Umbilical cord (tissue), 1 donor: ENCODE measurements at regions not wholly inside any gene's neighbourhood (a gene's known extent, or its start where the extent isn't known, plus 50 kb on each side); places are given as distances from the start of the nearest gene placed in this dataset.

Experiments
- DNase-seq: peaks from one replicate; pipeline ENCODE4 v3.0.0-alpha.2; 2015; ENCODE audit warnings: low spot score

DNA sequence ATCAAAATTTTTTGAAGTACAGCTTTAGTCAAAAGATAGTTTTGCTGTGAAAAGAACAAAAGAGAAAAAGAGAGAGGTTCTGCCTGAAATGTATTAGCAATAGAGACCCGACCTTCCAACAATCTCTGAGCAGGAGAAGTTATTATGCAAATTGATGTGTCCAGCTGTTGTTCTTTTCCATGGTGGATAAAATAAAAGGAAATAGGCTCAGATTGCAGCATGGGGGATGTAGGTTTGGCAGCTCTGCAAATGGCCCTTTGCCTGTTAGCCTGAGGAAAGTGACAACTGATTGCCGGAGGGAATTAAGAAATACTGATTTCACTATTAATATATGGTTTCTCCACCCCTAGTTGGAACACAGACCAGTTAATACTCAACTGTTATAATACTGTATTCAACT lies 1283.2 kb upstream of the NXPH2 start:
- no peak for DNase-seq

DNA sequence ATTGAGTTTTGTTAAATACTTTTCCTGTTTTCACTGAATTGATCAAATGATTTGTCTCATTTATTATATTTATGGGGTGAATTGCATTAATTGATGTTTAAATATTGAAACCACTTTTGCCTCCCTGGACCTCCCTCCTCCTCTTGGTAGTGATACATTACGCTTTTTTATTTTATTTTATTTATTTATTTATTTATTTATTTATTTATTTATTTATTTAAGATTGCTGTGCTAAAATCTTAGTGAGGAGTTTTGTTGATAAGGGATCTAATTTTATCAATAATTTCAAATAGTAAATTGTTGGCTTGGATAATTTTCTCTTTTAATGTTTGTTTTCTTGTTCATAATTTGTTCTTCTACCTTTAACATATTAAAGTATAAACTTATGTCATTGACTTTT lies 1281.0 kb upstream of the NXPH2 start:
- no peak for DNase-seq

DNA sequence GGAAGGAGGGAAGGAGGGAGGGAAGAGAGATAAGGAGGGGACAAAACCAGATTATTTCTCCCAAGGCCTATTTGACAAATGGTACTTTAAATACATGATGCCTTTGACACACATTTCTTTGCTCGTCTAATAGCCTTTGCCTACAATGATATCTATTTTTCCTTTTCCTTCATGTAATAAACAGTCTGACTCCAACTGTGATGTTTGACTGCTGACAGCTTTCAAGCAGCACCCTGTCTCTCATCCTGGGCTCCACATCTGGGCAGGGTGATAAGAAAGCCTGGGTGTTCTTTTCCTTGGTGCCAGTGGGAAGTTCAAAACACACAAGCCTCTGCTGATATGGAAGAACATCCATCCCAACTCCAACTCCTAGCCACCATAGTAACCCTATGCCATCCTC lies 1277.7 kb upstream of the NXPH2 start:
- no peak for DNase-seq

GRCh38 chr2:140041811-140042210 lies 1261.6 kb upstream of the NXPH2 start:
- DNase-seq, result no peak

GRCh38 chr2:140041239-140041638 lies 1261.0 kb upstream of the NXPH2 start:
- DNase-seq, result no peak

- DNase-seq, result no peak
Observed at GRCh38 chr2:140033638-140034037, 1253.4 kb upstream of the NXPH2 start.

DNA sequence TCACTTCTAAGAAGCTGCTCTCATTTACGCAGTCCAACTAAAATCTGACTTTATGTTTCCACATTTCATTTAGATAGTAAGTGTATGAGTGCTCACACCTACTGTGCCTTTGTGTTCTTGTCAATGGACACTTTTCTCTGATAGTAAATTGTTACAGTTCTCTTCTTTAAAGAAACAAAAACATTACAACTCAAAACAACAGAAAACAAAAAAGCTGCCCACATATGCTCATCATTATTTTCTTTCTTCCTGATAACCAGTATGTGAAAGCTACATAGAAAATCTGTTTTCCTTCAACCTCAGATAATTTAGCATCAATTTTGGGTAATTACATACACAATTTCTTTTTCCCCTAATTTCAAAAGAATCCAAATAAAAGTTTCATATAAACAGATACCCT lies 1247.8 kb upstream of the NXPH2 start:
- no peak for DNase-seq

GRCh38 chr2:140027320-140027719 lies 1247.1 kb upstream of the NXPH2 start:
- no peak for DNase-seq

DNA sequence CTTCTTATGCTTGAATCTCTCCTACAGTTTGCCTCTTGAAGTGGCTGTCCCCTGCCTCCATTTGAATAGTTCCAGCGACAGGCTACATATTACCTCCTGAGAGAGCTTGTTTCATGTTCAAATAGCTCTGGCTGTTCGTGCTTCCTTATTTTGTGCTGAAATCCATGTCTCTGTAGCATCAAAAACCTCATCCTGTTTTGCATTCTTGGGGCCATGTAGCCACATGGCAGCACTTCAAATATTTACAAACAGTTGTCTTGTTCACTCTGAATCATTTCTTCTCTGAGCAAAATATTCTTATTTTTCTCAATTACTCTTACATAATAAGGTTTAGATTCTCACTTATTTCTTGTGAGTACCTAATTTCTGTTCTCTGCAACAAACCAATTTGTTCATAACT lies 1243.1 kb upstream of the NXPH2 start:
- DNase-seq, result no peak

DNA sequence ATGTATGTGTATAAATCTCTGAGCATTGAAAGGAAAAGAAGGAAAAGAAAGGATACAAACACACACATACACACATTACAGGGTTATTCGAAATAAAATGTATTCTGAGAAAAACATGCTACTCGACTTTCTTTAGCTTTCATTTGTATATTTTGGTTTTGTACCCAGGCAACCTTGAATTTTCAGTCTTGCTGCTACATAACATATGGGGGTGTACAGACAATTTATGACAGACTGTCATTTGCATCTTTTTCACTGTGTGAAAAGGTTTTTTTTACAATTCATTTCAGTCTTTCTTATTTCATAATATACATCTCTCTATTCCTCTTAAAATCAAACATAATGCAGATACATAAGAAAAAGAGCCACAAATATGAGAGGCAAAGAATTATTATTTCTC lies 1238.4 kb upstream of the NXPH2 start:
- DNase-seq, result no peak

- DNase-seq, result no peak
Observed at GRCh38 chr2:140014204-140014546, 1234.0 kb upstream of the NXPH2 start.

DNA sequence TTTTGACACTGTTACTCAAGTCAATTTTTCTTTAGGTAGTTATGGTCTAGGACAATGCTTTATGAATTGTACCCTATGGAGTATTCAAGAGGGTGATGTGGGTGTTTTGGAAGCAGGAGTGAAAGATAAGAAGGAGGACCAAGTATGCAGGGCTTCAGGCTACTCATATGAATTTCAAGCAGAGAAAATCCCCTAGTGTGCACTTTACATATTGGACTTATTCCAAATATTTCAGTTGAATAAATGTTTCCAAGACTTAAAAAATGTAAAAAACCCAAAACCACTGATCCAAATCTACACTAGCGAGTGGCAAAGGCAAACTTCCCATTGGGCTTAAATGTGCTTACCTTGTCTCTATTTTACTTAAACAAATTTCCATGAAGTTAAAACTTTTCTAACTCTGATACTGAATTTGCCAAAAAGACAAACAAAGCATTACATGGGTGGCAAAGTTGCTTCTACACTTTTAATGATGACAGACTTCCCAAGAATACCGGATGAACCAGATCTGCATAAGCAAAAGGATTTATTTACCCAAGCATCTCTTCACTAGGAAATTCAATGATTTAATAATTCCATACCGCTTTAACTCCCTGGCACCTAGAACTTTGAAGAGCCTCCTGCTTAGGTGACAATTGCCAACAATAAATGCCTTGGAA lies 1233.5 kb upstream of the NXPH2 start:
- DNase-seq, result no peak

GRCh38 chr2:140011287-140011686 lies 1231.1 kb upstream of the NXPH2 start:
- DNase-seq, result no peak

DNA sequence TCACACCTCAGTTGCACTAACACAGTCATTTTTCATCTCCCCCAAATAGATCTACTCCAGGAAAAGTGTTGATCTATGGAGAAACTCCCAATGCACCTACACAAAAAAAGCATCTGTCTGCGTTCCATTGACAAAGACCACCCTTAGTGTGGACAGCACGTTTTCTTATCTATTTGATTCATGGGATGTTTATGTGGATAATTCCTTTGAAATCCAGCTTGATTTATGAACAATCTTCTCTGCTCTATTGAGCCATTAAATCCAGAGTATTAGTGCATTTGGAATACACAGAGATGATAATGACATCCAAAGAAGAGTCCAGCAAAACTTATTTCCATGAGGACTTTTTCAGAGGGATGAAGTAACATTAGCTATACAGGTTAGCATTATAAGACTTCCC lies 1221.9 kb upstream of the NXPH2 start:
- DNase-seq, result no peak

GRCh38 chr2:139992711-139993345 lies 1212.6 kb upstream of the NXPH2 start:
- DNase-seq, result no peak

- DNase-seq, result no peak
Observed at GRCh38 chr2:139992078-139992477, 1211.9 kb upstream of the NXPH2 start.

- DNase-seq, result no peak
Observed at GRCh38 chr2:139990646-139991335, 1210.6 kb upstream of the NXPH2 start.

- DNase-seq, result no peak
Observed at GRCh38 chr2:139969323-139969722, 1189.1 kb upstream of the NXPH2 start.

GRCh38 chr2:139968588-139968987 lies 1188.4 kb upstream of the NXPH2 start:
- DNase-seq, result no peak

DNA sequence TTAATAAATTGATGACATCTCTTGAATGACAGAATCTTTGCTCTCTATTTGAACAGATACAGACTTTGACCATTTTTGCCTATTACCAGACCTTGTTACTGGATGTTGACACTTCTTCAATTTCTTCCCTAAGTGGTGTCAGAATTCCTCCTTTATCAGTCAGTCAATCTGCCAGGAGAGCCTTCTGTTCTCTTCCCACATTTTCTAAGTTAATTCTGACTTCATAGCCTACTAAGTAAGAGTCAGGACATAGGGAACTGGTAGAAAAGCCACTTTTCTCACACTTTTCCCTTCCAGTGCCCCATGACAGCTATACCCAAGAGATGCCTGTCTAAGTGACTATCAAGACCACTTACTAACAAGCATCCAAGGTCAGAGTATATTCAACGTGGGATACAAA lies 1187.5 kb upstream of the NXPH2 start:
- no peak for DNase-seq

DNA sequence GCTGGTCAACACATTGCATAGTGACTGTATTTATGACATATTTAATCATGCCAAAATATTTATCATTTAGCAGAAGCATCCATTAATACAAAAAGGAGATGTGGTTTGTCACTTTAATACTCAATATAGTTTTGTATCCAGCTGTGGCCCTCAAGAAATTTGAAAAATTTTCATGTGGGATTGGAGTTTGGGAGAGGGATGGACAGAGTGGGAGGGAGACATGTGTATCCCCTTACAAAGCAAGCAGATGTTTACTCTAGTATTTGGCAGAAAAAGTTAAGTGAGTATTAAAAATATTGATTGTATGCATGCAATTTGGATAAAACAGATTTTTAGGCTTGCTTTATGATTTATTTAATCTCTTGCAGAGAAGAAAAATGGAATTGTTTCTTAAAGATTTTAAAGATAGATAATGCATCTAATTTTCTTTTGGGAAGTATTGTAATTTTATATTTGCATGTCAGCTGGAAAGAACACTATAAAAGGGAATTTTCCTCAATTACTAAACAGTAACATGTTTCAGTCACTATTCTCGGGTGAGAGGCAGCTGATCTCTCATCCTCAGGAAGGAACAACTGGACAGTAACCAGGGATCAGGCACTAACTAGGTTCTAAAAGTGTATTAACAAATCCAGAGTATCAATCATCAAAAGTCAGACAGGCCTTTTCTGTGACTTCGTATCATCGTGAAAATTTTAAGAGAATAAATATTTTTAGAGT lies 1184.7 kb upstream of the NXPH2 start:
- no peak for DNase-seq

GRCh38 chr2:139963863-139964355 lies 1183.7 kb upstream of the NXPH2 start:
- no peak for DNase-seq
